ENCODE measurements at regions not wholly inside any gene's neighbourhood (a gene's known extent, or its start where the extent isn't known, plus 50 kb on each side); places are given as distances from the start of the nearest gene placed in this dataset.
"Not testable (repeated sequence)": the region's sequence is repeated elsewhere in the genome, so short reads cannot be mapped to it uniquely, and the experiment has no call there.

DNA sequence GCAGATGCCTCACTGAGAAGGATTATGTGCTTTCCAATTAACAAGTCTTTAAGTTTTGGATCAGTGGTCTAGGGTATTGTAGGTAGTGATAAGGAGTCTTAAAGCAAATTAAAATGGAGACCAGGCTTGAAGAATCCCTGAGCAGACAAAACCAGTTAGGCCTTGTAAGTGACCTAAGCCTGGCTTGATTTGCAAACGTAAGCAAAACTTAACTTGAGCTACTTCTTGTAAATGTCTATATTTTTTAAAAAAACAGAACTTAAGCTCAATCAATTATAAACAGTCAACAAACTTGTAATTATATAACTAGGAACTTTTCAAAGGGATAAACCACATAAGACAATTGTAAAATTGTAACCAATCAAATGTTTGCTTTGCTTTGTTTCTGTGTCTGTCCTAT lies 72.7 kb upstream of the NALF2 start:
- Mint-ChIP-seq H3K27me3 (peaks cover 6% of the 10 kb centered on the region), H3K9me3 (no peaks in the 10 kb centered on the region), H3K4me1 (no peaks in the 10 kb centered on the region), H3K27ac (no peak overlapping the region), H3K4me3 (no peak overlapping the region), H3K36me3 (no peaks in the 10 kb centered on the region)
- DNase-seq: no peak

DNA sequence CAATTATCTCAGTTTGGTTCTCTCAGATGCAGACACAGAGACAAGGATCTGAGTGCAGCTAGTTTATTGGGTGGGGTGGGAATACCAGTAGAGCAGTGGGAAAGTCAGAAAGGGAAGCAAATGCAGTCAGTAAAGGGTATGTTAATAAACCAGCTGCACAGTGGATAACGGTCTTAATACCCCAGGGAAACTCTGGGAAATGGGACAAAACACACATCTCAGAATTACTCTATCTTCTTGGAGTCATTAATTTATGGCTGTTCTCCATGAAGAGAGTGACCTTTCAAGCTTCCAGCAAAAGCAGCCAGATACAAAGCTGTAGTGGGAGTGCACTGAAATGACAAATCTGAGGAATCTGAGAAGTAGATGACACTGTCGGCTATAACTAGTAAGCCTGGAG lies 73.3 kb upstream of the NALF2 start:
- peaks cover 6% of the 10 kb centered on the region for H3K27me3 Mint-ChIP-seq
- DNase-seq: no peak
- H3K4me1 Mint-ChIP-seq: no peaks in the 10 kb centered on the region
- no peak overlapping the region for H3K4me3 Mint-ChIP-seq
- H3K9me3 Mint-ChIP-seq: no peaks in the 10 kb centered on the region
- H3K27ac Mint-ChIP-seq: no peak overlapping the region
- no peaks in the 10 kb centered on the region for H3K36me3 Mint-ChIP-seq

DNA sequence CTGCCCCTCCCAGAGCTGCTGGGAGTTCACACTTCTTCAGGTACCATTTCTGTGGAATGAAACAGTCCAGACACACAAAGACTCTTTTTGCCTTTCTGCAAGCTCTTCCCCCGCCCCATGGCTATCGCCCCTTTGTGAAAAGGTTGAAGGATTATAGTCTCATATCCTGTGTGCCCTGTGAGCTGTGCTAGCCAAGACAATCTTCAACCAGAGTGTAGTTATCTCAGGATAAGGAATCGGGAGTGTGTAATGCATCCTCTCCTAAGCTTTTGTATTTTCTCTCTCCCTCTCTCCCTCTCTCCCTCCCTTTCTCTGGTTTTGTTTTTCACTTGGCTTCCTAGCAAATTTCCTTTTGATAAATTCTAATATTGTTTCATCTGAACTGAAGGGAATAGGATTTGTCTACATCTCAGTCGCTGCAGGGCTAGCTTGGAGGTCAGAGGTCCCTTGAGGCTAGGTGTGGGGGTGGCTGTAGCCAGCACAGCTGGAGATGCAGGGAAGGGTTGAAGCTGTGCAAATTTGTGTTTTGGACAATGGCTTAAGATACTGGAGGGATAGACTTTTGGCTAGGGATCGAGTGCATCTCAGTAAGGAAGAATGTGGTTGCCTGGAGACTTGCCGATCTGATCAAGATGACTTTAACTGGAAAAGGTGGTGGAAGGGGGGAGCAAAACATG lies 74.6 kb upstream of the NALF2 start:
- DNase-seq: no peak
- H3K9me3 Mint-ChIP-seq: no peaks in the 10 kb centered on the region

DNA sequence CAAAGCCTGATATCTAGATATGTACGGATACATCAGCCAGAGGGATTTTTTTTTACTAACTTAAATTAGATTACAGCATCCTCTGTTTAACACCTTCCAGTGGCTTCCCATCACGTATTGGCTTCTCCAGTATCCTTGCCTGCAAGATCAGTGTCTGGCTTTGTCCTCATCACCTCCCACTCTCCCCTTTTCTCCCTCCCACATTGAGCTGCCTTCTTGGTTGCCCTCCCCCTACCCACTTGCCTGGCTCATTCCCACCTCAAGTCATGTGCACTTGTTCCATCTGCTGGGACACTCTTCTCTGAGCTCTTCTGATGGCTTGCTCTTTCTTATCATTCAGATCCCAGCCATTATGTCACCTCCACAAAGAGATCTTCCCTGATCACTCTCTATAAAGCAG lies 75.9 kb upstream of the NALF2 start:
- no peak overlapping the region for H3K4me3 Mint-ChIP-seq
- H3K27ac Mint-ChIP-seq: no peak overlapping the region
- H3K9me3 Mint-ChIP-seq: no peaks in the 10 kb centered on the region

More for the DNA sequence above, 74.6 kb upstream of the NALF2 start:
- no peak overlapping the region for H3K4me3 Mint-ChIP-seq
- no peak overlapping the region for H3K27ac Mint-ChIP-seq
- peaks cover 6% of the 10 kb centered on the region for H3K27me3 Mint-ChIP-seq
- H3K4me1 Mint-ChIP-seq: no peaks in the 10 kb centered on the region
- no peaks in the 10 kb centered on the region for H3K36me3 Mint-ChIP-seq

DNA sequence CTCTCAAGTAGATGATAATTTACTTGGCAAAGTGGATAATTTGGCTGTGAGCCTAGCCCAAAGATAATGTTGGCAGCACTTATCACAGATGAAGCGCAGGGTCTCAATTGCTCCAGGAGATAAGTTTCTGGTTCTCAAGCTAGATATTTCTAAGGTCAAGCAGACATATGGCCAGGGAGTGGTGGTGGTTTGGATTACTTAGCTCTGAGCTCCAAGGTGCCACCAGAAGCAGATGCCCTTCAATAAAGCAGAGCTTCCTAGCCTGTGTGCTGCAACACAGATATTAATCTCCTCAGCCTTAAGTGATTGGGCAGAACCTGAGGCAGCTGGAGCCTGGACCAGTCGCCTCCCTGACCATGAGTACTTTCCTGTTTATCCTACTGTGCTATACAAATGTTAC lies 79.2 kb upstream of the NALF2 start:
- H3K27ac Mint-ChIP-seq: no peak overlapping the region
- peaks cover 5% of the 10 kb centered on the region for H3K27me3 Mint-ChIP-seq
- DNase-seq: no peak
- H3K9me3 Mint-ChIP-seq: no peaks in the 10 kb centered on the region
- H3K4me1 Mint-ChIP-seq: no peaks in the 10 kb centered on the region
- H3K36me3 Mint-ChIP-seq: no peaks in the 10 kb centered on the region
- no peak overlapping the region for H3K4me3 Mint-ChIP-seq

More for the DNA sequence above, 75.9 kb upstream of the NALF2 start:
- DNase-seq: no peak
- H3K4me1 Mint-ChIP-seq: no peaks in the 10 kb centered on the region
- no peaks in the 10 kb centered on the region for H3K36me3 Mint-ChIP-seq
- peaks cover 6% of the 10 kb centered on the region for H3K27me3 Mint-ChIP-seq

DNA sequence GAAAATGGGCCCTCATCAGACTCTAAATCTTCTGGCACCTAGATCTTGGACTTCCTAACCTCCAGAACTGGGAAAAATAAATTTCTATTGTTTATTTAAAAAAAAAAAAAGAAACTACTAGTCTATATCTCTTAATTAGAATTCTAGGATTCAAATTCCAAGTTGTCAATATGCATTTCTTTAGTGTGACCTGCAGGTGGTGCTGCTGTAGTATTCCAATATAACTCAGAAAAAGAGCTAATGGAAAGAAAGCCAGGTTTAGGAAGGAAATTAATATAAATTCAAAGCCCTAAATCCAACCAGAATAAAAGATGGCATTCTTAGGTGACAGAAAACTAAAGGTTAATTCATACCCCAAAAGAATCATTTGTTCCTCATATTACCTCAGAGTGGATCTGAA lies 80.0 kb upstream of the NALF2 start:
- no peak overlapping the region for H3K27ac Mint-ChIP-seq
- no peak for DNase-seq
- H3K4me3 Mint-ChIP-seq: no peak overlapping the region
- H3K9me3 Mint-ChIP-seq: no peaks in the 10 kb centered on the region
- H3K4me1 Mint-ChIP-seq: no peaks in the 10 kb centered on the region
- no peaks in the 10 kb centered on the region for H3K36me3 Mint-ChIP-seq
- no peaks in the 10 kb centered on the region for H3K27me3 Mint-ChIP-seq

DNA sequence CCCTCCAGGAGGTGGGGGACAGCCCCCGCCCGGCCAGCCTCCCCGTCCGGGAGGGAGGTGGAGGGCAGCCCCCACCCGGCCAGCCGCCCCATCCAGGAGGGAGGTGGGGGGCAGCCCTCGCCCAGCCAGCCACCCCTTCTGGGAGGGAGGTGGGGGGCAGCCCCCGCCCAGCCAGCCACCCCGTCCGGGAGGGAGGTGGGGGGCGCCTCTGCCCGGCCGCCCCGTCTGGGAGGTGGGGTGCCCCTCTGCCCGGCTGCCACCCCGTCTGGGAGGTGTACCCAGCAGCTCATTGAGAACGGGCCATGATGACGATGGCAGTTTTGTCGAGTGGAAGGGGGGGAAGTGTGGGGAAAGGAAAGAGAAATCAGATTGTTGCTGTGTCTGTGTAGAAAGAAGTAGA lies 81.9 kb upstream of the NALF2 start:
- not testable (repeated sequence) for DNase-seq, H3K4me1 Mint-ChIP-seq, H3K36me3 Mint-ChIP-seq, H3K27ac Mint-ChIP-seq, H3K9me3 Mint-ChIP-seq, H3K4me3 Mint-ChIP-seq, H3K27me3 Mint-ChIP-seq

DNA sequence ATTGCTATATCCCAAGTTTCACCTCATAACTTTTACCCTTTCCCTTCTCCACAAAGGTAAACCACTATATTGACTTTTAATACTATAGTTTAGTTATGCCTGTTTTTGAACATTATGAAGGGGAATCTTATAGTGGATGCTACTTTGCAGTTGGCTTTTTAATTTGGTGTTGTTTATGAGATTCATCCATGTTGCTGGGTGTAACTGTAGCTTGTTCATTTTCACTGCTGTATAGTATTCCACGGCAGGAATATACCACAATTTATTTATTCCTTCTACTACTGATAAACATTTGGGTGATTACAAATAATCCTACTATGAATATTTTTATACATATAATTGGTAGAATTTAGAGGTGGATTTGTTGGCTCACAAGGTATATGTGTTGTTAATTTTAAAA lies 88.4 kb upstream of the NALF2 start:
- Mint-ChIP-seq H3K36me3 (no peaks in the 10 kb centered on the region), H3K27me3 (no peaks in the 10 kb centered on the region), H3K9me3 (no peaks in the 10 kb centered on the region), H3K4me1 (no peaks in the 10 kb centered on the region), H3K4me3 (no peak overlapping the region), H3K27ac (no peak overlapping the region)
- no peak for DNase-seq

DNA sequence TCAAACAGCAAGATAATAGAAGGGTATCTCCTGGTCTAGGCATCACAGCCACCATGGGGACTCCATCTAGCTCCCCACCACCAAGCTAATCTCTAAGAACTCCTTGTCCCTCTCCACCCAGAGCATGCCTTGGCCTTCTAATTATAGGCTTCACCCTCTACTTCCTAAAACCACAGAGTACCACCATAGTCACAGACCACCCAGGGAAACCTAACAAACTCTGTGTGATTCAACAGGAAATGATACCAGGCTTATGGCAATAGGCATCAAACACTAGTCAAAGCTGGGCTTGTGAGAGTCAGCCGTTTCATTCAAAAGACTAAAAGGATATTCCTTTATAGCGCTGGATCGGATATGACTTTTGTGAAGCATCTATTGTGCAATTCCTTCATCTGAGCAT lies 91.5 kb upstream of the NALF2 start:
- Mint-ChIP-seq H3K36me3 (no peaks in the 10 kb centered on the region), H3K9me3 (no peaks in the 10 kb centered on the region)
- no peak for DNase-seq

DNA sequence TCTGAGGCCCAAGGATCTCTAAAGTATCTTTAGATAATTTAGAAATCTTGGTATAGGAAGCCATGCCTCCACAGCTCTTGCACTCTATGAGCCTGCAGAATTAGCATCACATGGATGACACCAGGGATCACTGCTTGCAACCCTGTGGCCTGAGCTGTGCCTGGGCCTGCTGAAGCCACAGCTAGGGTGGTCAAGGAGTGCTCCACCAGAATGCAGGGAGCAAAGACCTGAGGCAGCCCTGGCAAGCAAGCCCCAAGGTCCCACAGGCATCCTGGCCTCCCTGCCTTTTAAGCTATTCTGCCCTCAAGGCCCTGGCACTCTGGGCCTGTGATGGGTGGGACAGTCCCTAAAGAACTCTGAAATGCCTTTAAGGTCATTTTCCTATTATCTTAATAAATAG lies 105.2 kb upstream of the NALF2 start:
- Mint-ChIP-seq H3K36me3 (no peaks in the 10 kb centered on the region), H3K4me1 (no peaks in the 10 kb centered on the region), H3K4me3 (no peak overlapping the region), H3K27ac (no peak overlapping the region), H3K27me3 (peaks cover 4% of the 10 kb centered on the region), H3K9me3 (no peaks in the 10 kb centered on the region)
- DNase-seq: no peak

More for the DNA sequence above, 91.5 kb upstream of the NALF2 start:
- Mint-ChIP-seq H3K27ac (no peak overlapping the region), H3K4me1 (no peaks in the 10 kb centered on the region), H3K27me3 (peaks cover 2% of the 10 kb centered on the region), H3K4me3 (no peak overlapping the region)

DNA sequence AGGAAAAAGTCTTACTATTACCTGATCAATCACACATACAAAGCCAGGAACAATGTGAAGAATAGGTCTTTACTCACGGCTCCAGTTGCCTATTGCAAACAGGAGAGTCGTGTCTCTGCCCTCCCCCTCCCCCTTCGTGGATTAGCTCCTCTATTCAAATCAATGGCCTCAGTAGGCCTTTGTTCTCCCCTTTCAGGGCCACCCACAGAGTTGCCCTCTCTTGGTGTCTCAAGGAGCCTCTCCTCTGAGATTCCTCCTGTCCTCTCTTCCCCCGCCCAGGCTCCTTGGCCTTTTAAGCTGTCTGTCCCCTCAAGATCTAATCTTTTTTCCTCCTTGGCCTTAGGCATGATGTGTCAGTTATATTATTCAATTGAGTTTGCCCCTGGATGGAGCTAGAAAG lies 107.2 kb upstream of the NALF2 start:
- H3K4me1 Mint-ChIP-seq: no peaks in the 10 kb centered on the region
- H3K9me3 Mint-ChIP-seq: no peaks in the 10 kb centered on the region
- peaks cover 4% of the 10 kb centered on the region for H3K27me3 Mint-ChIP-seq
- no peak for DNase-seq
- H3K27ac Mint-ChIP-seq: no peak overlapping the region
- H3K36me3 Mint-ChIP-seq: no peaks in the 10 kb centered on the region
- no peak overlapping the region for H3K4me3 Mint-ChIP-seq

DNA sequence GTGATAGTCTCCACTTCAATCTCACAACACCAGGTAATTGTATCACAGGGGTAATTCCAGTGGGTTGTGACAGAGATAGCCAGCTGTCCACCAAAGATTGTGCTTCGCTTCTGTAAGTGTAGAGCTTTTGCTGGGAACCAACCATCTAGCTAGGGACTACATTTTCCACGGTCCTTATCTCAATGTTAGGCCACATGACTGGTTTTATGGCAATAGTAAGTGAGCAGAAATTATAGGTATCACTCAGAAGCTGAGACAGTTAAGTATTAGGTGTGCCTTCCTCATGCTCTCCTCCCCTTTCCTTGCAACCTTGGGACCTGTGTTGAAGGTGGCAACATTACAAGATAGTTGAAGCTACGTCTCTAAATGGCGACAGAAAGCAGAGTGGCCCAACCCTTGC lies 108.8 kb upstream of the NALF2 start:
- H3K4me1 Mint-ChIP-seq: no peaks in the 10 kb centered on the region
- H3K9me3 Mint-ChIP-seq: no peaks in the 10 kb centered on the region
- H3K27me3 Mint-ChIP-seq: peaks cover 4% of the 10 kb centered on the region
- H3K4me3 Mint-ChIP-seq: no peak overlapping the region
- H3K36me3 Mint-ChIP-seq: no peaks in the 10 kb centered on the region
- DNase-seq: no peak
- H3K27ac Mint-ChIP-seq: no peak overlapping the region

DNA sequence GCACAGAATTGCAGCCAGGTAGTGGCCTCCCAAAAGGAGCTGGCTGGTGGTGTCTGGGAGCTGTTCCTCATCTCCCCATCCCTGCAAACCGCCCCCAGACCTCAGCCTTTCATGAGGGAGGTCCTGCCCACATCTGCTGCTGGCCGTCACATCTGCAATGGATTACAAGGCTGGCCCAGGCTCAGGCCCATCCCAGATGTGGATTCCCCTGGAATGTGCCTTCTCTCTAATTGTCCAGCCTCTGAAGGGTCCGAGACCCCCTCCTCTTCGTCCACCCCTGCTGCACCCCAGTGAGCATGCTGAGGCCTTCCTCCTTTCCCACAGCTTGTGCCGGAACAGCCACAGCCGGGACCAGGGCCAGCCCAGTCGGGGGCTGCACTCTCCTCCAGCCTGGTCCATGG lies 115.0 kb upstream of the NALF2 start:
- DNase-seq: no peak
- H3K27ac Mint-ChIP-seq: no peak overlapping the region
- no peaks in the 10 kb centered on the region for H3K4me1 Mint-ChIP-seq
- H3K9me3 Mint-ChIP-seq: no peaks in the 10 kb centered on the region
- no peak overlapping the region for H3K4me3 Mint-ChIP-seq
- H3K36me3 Mint-ChIP-seq: no peaks in the 10 kb centered on the region
- H3K27me3 Mint-ChIP-seq: no peaks in the 10 kb centered on the region

DNA sequence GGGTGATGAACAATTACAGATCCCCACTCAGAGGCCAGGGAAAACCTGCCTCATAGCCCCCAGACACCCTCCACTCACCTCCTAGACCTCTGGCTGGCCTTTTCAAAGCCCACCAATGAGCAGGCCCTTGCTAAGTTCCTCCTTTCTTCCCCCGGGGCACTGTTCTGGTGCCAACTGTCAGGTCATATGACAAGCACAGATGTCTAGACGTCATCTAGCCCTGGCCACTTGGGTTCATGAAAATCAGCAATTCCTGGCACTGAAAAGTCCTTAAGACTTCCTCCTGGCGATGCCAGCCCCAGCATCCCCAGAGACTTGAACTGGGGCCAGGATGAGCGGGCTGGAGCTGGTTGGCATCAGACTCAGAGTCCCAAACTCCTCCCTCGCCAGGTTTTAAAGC lies 115.6 kb upstream of the NALF2 start:
- H3K27me3 Mint-ChIP-seq: no peaks in the 10 kb centered on the region
- no peak overlapping the region for H3K4me3 Mint-ChIP-seq

DNA sequence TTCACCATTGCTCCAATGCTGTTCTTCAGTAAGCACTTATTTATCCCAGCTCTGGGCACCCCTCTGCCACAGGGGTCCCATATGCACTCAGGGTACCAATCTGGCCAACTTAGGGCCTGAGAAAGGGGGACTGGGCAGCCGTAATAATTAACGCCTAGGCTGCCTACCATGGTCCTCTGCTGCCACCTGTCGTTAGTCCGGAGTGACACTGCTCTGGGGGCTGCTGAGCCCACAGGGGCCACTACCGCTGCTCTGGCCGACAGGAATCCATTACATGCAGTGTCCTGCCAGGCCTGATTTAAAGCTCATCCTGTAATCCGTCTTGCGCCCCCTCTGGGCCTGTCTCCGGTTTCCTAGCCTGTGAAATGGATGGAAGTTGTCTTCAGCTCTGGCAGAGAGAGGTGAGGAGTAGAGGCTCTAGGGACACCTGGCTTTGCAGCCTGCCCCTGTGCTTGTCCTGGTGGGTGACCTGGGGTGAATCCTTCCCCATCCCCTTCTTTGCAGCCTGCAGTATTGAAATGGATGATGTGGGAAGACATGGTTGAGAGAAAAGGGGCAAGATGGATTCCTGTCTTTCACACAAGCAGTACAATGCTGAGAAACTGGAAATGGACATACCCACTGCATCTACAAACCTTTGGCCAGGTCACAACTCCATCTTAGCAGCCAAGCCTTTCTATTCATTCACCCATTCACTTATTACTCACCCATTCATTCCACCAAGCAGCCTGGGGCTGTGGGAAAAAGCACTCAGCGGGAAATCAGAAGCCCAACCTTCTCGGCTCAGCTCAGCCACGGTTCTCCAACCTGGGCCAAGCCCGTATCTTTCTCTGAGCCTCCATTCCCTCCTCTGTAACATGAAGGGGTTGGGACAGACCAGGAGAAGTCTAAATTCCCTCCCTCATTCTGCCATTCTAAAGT lies 116.3 kb upstream of the NALF2 start:
- Mint-ChIP-seq H3K9me3 (no peaks in the 10 kb centered on the region), H3K27ac (no peak overlapping the region), H3K4me3 (no peak overlapping the region), H3K4me1 (no peaks in the 10 kb centered on the region), H3K36me3 (no peaks in the 10 kb centered on the region), H3K27me3 (no peaks in the 10 kb centered on the region)
- peak; percentile 30 for DNase-seq

More for the DNA sequence above, 115.6 kb upstream of the NALF2 start:
- H3K9me3 Mint-ChIP-seq: no peaks in the 10 kb centered on the region
- H3K36me3 Mint-ChIP-seq: no peaks in the 10 kb centered on the region
- no peak overlapping the region for H3K27ac Mint-ChIP-seq
- DNase-seq: no peak
- no peaks in the 10 kb centered on the region for H3K4me1 Mint-ChIP-seq

DNA sequence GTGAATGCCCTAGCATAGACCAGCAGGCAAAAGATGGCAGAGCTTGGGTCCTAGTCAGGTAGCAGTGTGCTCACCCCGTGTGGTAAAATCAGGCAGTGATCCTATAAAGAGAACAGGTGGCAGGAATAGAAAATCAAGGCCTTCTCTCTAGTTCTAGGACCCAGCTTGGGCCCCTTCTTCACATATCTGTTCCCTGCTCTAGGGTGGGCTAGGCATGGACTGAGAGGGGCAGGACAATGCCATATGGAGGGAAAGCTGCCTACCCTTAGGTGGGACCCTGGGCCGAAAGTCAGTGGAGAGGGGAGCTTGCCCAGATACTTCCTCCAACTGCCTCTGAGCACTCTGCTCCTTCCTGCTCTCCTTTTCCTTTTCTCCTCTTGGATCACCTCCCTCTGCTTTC lies 117.4 kb upstream of the NALF2 start:
- Mint-ChIP-seq H3K9me3 (no peaks in the 10 kb centered on the region), H3K27ac (no peak overlapping the region), H3K36me3 (no peaks in the 10 kb centered on the region), H3K4me3 (no peak overlapping the region), H3K27me3 (no peaks in the 10 kb centered on the region), H3K4me1 (no peaks in the 10 kb centered on the region)
- no peak for DNase-seq

Data from activated naive CD8-positive, alpha-beta T cell treated with anti-CD3 and anti-CD28 coated beads for 36 hours (primary cell).